ENCODE measurements at regions not wholly inside any gene's neighbourhood (a gene's known extent, or its start where the extent isn't known, plus 50 kb on each side); places are given as distances from the start of the nearest gene placed in this dataset.

- TF ChIP-seq POLR2A (IDR thresholded peaks at IDR 0.05): no peak
- TF ChIP-seq CTCF (IDR thresholded peaks at IDR 0.05): no peak
- no peak for TF ChIP-seq EP300 (IDR thresholded peaks at IDR 0.05)
Measured at GRCh38 chr6:958488-958887, 265.5 kb upstream of the EXOC2 start.

All from tibial nerve (tissue), 4 donors.